ENCODE measurements at regions not wholly inside any gene's neighbourhood (a gene's known extent, or its start where the extent isn't known, plus 50 kb on each side); places are given as distances from the start of the nearest gene placed in this dataset.
A peak's percentile ranks its signal among the peaks of the same experiment; 100 is the strongest.

DNA sequence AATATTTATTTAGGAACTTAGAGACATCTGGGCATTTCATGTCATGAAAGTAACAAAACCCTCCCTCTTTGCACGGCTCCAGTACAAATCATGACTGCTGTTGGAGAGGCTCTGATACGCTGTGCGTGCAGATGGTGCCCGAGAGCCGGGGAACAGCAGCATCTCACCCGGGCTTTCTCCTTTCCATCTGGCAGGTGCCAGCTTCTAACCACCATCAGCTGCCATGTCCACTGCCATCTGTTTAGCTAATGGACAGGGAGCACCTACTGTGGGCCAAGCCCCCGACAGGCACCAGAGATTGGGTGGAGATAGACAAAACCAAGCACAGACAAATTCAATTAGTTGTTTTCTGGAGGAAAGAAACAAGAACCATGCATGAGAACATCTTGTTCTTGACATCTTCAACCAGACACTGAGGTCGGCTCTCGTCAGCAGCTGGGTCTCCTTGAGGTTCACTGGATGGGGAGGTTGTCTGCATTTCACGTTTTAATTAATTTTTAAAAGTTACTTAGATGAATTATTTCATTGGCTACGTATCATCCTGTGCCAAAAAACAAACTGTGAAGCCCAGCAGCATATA, 323.7 kb downstream of the THBS2 start:
- no peak for DNase-seq

DNA sequence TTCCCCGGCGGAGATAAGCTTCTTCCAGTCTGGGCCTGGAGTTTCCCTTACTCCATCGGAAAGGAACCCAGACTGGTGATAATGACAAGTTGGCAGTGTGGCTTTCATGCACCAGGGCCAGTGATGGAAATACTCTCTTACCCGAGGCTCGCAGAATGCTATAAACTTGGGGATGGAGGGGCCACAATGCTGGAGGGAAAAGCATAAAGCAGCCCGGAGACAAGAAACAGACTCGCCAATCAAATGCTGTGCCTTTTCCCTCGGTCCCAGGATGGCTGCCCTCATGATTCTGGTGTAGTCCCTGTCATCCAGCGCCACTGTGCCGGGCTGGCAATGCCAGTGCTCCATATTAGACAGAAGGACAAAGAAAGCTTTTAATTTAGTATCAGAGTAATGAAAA, 325.6 kb downstream of the THBS2 start:
- DNase-seq: no peak

DNA sequence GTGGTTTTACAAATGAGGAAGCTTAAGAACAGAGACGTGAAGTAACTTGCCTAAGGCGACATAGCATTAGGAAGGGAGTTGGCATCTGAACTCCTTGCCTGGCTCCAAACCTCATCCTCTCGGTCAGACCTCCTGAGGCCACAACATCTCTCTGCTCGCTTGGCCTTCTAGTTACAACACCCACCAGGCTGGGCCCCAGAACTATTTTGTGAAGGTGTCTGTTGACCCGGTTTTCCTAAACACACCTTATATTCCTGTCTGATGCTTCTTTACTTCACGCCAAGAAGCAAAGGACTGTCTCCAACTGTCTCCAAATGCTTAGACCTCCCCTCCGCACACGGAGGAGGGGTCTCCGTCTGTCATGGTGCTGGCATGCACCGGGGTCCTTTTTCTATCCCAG, 326.6 kb downstream of the THBS2 start:
- DNase-seq: no peak

DNA sequence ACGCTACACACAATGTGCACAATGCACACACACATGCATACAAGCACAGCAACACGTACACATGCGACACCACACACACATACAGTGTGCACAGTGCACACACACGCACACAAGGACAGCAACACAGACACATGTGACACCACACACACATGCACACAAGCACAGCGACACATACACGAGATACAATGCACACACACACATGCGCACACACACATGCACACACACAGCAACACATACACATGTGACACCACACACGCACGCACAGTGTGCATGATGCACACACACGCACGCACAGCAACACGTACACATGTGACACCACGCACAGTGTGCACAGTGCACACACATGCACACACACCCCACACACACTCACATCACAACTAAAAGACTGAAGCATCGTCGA, 327.3 kb downstream of the THBS2 start:
- no peak for DNase-seq

DNA sequence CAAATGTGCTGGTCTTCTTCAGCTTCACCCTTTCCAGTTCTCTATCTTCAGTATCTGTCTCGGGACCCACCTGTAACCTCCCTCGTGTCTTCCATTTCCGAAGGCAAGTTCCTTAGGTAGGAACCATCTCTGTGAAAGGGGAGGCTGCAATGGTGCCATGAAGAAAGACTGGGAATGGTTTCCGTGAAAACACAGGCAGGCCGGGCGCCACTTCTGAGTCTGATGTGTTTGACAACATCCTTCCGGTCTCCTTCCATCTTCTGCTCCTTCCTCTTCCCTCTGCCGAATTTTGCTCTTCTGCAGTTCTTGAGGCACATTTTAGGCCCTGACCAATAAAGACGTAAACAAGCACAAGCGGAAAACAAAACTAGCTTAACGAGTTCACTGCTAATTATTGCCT, 328.0 kb downstream of the THBS2 start:
- DNase-seq: no peak

DNA sequence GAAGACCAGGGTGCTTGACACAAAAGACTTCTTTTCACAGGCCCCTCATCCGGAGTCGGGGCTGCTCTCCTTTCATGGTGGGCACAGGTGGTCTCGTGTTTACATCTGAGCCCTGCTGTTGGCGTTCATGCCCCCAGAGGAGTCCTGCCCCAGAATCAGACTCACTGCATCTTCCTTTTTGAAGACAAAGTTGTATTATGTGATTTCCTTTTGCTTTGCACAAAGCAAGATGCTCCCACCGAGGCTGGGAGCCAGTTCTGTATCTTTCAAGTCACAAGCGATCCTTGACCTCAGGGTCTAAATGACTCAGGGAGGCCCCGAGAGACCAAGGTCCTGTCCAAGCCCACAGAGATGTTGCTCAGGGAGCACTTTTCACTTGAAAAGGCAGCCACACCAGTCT, 330.5 kb downstream of the THBS2 start:
- no peak for DNase-seq

DNA sequence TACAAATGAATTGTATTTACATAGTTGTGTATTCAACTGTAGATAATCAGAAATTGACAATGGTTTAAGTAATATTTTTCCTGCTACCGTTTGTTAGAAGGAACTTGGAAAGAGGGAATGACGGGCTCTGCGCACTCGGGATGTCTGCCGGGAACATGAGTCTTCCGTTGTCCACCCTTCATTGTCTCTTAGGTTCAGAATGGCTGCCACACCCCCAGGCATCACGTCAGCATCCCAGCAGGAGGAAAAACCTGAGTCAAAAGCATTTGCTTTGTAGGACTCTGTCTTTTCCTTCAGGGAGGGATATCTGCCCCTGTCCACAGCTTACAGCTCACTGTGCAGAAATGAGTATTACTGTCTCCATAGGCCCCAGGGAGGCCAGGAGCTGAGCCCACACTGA, 331.2 kb downstream of the THBS2 start:
- no peak for DNase-seq

DNA sequence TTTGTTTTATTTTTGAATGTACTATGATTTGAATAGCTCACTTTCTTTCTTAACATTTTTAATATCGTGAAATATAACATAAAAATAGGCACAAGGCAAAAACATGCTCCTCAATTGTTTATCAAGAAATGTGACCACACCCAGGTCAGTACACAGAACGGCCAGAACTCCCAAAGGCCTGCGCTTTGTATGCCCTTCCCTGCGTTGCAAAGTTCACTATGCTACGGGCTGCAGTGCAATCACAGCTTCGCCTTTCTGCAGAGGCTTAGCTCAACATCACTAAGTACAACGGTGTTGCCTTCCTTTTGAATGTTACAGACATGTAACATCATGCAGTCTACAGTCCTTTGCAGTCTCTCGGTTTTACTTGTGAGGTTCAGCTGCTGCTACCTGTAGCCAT, 333.4 kb downstream of the THBS2 start:
- no peak for DNase-seq

DNA sequence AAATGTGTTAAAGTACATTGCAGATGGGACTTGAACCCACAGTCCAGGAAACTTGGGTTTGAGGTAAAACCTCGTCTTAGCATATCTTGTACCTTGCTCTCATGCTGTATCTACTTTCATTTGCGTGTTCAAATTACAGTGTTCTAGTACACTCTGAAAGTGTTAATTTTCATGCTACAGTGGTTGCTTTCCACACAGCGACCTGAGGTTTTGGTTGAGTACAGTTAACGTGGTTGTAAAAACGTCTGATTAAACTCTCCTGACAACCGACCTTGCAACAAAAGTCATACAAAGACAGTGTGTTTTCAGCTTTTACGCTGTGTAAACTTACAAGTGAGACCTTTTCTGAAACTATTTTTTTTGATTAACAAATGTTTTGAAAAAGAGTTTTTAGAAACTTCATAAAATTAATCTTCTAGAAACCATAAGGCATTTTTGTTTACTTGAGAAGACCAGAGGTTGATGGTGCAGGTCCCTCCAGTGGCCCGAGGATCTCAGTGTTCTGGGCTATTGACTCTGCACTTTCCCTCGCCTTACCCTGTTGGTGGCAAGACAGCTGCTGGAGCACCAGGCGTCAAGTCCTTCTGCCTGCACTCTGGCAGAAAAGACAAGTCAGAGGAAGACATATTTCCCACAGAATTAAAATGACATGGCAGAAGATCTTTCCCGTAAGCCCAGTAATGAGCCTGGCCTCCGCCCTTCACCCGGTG, 334.0 kb downstream of the THBS2 start:
- DNase-seq: no peak

DNA sequence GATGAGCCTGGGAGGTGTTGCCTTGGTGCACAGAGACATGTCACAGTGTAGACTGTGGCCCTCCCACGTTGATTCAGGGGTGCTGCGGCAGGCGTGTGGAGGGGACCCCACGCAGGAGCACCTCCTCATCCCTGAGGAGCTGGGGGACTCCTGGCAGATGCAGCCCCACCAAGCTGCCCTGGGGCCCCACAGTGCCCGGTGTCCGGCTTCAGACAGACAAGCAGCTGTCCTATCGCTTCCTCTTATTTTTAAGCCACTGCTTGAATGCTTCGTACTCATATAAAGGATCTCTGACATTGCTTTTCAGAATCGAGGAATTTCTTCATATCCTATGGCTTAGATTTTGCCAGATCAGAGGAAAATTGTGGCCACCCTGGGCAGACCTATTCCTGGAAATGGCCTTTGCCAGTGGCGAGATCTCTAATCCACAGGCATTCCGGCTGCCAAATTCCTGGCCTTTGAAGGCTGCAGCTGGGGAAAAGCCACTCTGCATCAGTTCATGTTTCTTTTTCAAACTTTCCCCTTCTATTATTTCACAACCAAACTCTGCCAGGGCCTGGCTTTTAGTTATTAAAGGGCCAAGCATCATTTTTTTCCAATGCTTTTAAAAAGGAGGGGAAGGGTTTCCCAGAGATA, 337.0 kb downstream of the THBS2 start:
- no peak for DNase-seq

DNA sequence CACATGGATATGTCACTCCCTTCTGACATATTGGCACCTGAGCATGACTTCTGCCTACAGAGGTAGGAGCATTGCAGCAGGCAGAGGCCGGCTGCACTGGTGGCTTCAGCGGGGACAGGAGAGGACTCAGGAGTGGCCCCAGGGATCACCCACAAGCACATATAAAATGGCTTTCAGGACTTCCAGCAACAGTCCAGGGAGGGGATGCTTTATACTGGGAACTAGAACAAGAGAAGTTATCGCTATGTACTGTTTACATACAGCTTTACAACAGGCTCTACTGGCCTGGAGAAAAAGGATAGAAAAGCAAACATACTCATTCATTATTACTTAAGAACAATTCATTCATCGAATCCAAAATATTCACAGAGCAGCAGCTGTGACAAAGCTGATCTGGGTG, 337.8 kb downstream of the THBS2 start:
- DNase-seq: no peak

DNA sequence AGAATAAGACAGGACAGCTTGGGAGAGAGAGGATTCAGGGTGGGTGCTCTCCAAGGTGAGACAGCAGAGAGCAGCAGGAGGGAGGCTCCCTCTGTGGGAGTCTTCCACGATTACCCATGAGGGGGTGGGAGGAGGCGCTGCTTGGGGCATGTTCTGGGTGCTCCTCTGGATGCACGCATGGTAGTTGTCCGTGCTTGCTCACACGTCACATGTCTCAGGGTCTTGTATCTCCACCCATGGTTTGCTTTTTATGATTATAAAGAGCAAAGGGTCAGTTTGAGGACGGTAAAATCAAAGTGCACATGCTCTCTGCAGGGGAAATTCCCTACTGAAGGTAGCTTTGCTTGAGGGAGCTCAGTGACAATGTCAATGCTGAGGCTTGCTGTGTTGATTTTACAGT, 338.4 kb downstream of the THBS2 start:
- no peak for DNase-seq

DNA sequence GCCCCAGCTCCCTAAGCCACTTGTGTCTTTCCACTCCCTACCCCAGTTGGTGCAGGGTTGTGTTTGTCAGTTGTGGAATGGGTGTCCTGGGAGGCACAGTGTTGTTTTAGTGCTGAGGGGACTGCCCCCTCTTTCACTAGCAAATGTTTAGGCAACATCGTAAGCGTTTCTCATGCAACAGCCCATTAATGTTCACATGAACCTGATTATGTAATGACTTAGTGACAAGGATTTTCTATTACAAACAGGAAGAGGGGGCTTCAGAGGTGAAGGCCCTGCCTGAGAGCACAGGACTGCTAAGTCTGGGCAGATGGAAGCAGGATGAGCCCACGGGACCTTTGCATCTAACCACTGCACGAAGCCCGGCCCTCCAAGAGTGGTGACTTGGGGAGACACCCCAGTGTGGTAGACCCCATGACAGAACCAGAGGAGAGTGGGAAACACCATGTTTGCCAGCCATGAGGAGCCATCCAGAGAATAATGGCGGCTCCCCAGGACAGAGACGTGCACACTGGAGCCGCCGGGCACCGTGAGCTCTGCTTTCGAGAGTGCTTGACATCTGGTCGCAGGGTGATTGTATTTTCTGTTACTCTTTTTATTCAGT, 339.7 kb downstream of the THBS2 start:
- DNase-seq: no peak

DNA sequence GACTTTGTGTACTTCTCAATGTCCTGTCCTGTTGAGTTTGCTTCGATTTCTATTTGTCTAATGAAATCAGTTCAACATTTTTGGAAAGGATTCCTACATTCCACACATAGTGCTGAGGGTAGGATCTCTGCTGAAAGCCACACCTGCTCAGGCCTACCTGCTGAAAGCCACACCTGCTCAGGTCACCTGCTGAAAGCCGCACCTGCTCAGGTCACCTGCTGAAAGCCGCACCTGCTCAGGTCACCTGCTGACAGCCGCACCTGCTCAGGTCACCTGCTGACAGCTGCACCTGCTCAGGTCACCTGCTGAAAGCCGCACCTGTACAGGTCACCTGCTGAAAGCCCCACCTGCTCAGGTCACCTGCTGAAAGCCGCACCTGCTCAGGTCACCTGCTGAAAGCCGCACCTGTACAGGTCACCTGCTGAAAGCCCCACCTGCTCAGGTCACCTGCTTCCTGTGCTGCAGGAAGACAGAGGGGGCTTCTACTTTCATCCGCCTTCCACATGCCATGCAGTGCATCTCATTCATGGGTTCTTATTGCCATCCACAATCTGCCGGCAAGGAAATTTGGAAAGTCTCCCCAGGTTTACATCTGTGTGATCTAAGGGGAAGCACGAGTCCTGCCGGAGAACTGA, 340.3 kb downstream of the THBS2 start:
- DNase-seq: peak; percentile 52

DNA sequence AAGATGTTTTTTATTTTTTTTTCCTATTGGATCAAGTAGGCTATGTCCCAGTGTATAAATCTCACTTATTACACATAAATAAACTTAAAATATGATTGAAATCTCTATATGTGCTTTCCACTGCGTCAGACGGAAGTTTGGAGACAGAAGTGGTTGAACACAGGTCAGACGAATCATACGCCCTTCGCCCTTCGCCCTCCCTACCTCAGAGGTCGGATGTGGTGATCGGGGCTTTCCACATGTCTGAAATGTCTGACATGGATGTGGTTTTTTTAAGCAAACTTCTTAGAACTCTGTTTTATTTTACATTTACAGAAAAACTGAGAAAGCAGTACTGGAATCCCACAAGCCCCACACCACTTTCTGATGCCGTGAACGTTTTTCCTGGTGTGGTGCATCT, 344.4 kb downstream of the THBS2 start:
- DNase-seq: no peak

DNA sequence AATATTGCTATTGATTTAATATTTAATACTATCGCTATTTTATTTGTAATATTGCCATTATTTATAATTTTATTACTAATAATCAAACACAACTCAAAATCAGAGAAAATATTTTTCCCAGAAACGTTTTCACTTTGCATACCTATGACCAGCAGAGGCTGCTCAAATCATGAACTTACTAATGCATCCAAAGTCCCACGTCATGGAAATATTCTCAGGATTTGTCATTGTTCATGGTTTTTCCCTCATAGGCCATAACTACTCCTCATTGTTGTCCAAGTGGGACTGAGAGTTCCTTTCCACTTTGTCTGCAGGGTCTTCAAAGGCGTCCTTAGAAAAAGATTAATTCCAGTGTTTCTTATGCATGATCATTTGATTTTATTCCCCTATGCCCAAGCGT, 344.8 kb downstream of the THBS2 start:
- no peak for DNase-seq

DNA sequence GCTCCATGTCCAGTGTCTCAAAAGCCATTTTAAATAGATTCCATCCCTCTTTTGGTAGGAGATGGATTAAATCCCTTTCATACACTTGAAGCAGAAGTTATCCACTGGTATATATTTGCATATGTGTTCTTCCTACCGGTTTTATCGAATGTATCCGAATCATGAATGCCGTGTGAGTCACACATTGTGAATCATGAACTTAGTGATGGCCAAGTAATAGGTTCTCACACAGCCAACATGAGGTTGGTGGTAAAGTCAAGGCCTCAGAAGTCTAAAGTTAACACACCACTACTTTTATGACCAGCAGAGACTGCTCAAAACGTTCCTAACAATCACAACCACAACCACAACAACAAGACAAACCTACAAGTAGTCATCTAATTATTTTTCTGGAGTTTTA, 345.5 kb downstream of the THBS2 start:
- DNase-seq: no peak

DNA sequence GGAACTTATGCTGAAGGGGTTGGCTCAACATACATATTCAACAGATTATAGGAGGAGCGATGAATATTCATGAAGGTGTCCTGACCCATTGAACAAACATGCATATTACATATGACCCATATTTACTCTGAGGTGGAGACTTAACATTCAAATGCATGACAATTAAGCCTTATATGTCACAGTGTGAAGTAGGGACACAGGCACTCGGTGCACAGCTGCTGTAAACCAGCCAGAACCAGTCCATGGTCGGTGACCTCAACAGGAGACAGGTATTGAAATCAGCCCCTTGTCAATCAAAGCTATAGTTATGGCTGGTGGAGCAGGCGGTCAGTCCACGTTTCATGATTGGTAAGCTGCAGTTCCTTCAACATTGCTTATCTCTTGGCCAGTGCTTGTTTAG, 347.3 kb downstream of the THBS2 start:
- DNase-seq: no peak

DNA sequence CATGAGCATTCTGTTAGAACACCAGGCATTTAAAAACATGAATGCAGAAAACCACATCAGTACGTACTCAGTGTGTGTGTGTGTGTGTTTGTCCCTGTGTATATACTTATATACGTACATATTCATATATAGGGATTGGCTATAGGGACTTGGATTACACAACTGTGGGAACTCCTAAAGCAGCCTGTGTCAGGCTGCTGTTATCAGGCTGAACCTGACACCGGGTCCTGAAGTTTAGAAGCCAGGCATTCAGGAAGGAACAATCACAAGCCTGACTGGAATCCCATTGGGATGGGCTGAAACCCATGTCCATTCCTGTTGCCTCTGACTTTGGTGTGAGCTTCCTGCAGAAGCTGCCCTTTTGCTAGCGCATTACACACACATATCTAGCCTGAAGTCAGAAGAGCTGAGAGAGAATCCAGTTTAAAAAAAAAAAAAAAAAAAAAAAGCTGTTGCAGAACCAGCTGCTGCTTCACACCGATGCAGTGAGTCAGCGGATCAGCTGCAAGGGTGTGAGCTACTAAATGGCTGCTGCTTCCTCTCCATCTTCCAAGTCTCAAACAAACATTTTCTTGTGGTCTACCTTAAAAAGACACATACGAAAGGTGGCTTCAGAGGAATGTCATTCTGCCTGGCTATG, 348.1 kb downstream of the THBS2 start:
- no peak for DNase-seq

DNA sequence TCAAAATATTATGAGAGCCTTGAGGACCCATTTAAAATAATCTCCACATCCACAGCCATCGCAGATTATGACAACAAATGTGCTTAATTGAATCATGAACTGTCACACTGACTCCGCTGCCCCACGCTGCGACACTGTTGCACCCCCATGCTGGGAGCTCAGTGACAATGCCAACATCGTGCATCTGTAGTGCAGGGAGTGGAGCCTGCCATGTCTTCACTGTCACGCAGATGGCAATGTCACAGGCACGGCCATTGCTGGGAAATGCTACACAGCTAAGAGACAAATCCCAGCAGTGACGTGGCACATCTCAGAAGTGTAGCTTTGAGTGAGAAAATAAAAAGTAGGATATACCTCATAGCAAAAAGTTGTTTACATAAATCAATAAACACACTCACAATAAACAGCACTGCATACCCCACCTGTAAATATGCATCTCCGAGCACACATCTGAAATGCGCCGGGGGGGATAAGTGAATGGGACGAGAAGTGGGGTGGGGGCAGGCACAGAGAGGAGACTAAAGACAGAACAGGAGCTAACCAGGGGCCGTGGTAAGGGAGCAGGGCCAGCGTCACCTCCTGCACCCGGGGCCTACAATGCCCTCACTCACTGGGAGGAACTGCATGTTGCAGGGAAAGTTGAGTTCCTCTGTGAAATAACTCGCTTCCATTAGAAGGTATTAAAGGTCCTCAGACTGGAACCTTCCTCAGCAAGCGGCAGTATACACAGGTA, 349.9 kb downstream of the THBS2 start:
- no peak for DNase-seq

DNA sequence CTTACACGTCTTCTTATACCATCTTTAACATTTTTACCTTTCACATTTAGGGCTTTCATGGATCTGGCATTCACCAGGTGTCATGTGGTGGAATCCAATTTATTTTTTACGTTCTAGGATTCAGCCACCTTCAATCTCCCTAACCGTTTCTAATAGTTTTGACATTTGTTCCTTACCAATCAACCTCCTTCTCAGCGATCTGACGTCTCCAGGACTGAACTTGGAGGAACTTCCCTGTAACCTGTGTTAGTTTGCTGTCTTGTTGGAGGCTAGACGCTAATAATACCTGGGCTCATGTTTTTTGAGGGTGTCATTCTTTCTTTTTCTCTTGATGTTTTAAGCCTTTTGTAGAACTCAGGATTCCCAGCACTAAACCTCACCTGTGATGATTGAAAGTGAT, 351.6 kb downstream of the THBS2 start:
- no peak for DNase-seq

DNA sequence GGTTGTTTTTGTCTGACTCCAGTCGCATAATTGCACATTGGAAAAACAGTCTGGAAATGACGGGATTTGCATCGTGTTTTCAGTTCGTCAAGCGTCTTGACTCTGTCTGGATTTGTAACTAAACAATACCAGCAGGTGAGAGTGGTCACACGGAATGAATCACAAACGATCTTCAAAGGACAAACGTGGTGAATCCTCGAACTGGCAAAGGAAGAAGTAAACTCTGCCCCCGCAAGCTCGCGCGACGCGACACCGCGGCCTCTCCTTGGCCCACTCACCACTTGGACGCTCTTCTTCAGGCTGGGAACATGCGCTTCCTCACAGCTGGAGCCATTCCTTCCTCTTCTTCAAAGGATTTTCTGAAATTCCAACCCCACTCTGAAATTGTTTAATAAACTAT, 352.6 kb downstream of the THBS2 start:
- DNase-seq: no peak

DNA sequence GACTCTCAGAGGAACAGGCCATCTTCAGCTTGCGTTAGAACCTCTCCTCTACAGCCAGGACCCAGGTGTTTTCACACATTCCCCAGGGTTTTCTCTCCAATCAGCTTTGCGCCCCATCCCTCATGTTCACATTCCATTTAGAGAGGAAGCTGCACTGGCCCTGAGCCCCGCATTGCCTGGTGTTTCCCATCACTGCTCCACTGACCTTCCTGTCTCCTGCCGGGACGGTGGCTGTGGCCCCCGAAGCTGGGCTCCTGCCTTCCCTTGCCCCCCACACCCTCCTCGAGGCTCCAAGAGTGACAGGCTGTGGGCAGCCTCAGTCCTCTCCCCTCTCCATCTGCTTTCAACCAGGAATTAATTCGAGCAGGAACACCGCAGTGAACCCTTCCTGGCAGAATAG, 357.3 kb downstream of the THBS2 start:
- no peak for DNase-seq

All from NCI-H1105 (cell line).